SH-SY5Y (cell line): ENCODE measurements at regions not wholly inside any gene's neighbourhood (a gene's known extent, or its start where the extent isn't known, plus 50 kb on each side); places are given as distances from the start of the nearest gene placed in this dataset.

Experiments used
- GATA2 ChIP-seq: IDR thresholded peaks from 2 replicates; pipeline ENCODE4 v1.6.1; 2011; ENCODE audit warnings: mild to moderate bottlenecking, low read depth, low read length
- GATA3 ChIP-seq: IDR thresholded peaks from 2 replicates; pipeline ENCODE4 v1.6.1; 2011; ENCODE audit warnings: low read depth, mild to moderate bottlenecking, low read length, moderate library complexity

- TF ChIP-seq GATA3: no peak
- TF ChIP-seq GATA2: no peak; the same call in 1 of the 2 replicates
These were observed 130.0 kb downstream of the ELAPOR2 start for GRCh38 chr7:86929293-86930109.
